ENCODE measurements at regions not wholly inside any gene's neighbourhood (a gene's known extent, or its start where the extent isn't known, plus 50 kb on each side); places are given as distances from the start of the nearest gene placed in this dataset.

- no peak for TF ChIP-seq RAD21 (IDR thresholded peaks at IDR 0.05)
- TF ChIP-seq TAF1 (conservative IDR thresholded peaks at IDR 0.05): no peak
- no peak for TF ChIP-seq SP1 (IDR thresholded peaks at IDR 0.05)
- TF ChIP-seq ATF3 (IDR thresholded peaks at IDR 0.05): no peak
- no peak for TF ChIP-seq FOXA1 (IDR thresholded peaks at IDR 0.05)
- no peak for TF ChIP-seq HNF4G (IDR thresholded peaks at IDR 0.05)
- no peak for TF ChIP-seq MAX (IDR thresholded peaks at IDR 0.05)
These were observed 656.7 kb downstream of the EPHA7 start for GRCh38 chr6:92762443-92763273.

GRCh38 chr6:92759178-92759577 lies 660.2 kb downstream of the EPHA7 start:
- Histone ChIP-seq H3K36me3 (ENCODE audit: control insufficient read depth in 4 of 4, insufficient read depth in 3 of 4, low read depth in 1 of 4, low read length in 3 of 4) (no peaks in the 10 kb centered on the region), H3K27me3 (ENCODE audit: control insufficient read depth in 4 of 4, insufficient read depth in 4 of 4, low read length in 3 of 4) (no peaks in the 10 kb centered on the region), H3K4me1 (ENCODE audit: control insufficient read depth in 4 of 4, insufficient read depth in 4 of 4, low read length in 3 of 4) (no peaks in the 10 kb centered on the region), H3K4me3 (ENCODE audit: low read depth in 1 of 3, low read length in 3 of 3) (no peak overlapping the region), H3K27ac (ENCODE audit: low read depth in 1 of 2, low read length in 2 of 2) (no peak overlapping the region), H3K9ac (ENCODE audit: low read depth in 1 of 2, low read length in 2 of 2) (no peak overlapping the region), H3K9me3 (ENCODE audit: control insufficient read depth in 4 of 4, low read length in 3 of 4) (no peaks in the 10 kb centered on the region)
- DNase-seq (ENCODE audit: low spot score): no peak
- TF ChIP-seq RAD21 (IDR thresholded peaks at IDR 0.05) (no peak), MAX (IDR thresholded peaks at IDR 0.05) (no peak), FOXA2 (IDR thresholded peaks at IDR 0.05) (no peak), CTCF (IDR thresholded peaks at IDR 0.05; ENCODE audit: low read depth, low read length, missing input control) (no peak), HNF4A (conservative IDR thresholded peaks at IDR 0.05) (no peak), HNF4G (IDR thresholded peaks at IDR 0.05) (no peak)
- 51% methylated on average over 3 of the region's 3 CpGs for WGBS

More at GRCh38 chr6:92762443-92763273, 656.7 kb downstream of the EPHA7 start:
- H3K27ac ChIP-seq (ENCODE audit: low read depth in 1 of 2, low read length in 2 of 2): no peak overlapping the region
- H3K36me3 ChIP-seq (ENCODE audit: control insufficient read depth in 4 of 4, insufficient read depth in 3 of 4, low read depth in 1 of 4, low read length in 3 of 4): no peaks in the 10 kb centered on the region
- H3K4me3 ChIP-seq (ENCODE audit: low read depth in 1 of 3, low read length in 3 of 3): no peak overlapping the region
- no peaks in the 10 kb centered on the region for H3K4me1 ChIP-seq (ENCODE audit: control insufficient read depth in 4 of 4, insufficient read depth in 4 of 4, low read length in 3 of 4)
- no peak for DNase-seq (ENCODE audit: low spot score)
- H3K9me3 ChIP-seq (ENCODE audit: control insufficient read depth in 4 of 4, low read length in 3 of 4): no peaks in the 10 kb centered on the region
- no peak overlapping the region for H3K9ac ChIP-seq (ENCODE audit: low read depth in 1 of 2, low read length in 2 of 2)
- 78% methylated on average over 3 of the region's 3 CpGs for WGBS
- no peaks in the 10 kb centered on the region for H3K27me3 ChIP-seq (ENCODE audit: control insufficient read depth in 4 of 4, insufficient read depth in 4 of 4, low read length in 3 of 4)

- TF ChIP-seq HNF4G (IDR thresholded peaks at IDR 0.05): no peak
- Histone ChIP-seq H3K9me3 (ENCODE audit: control insufficient read depth in 4 of 4, low read length in 3 of 4) (peaks cover 0 to 9% (median 5%) of the 10 kb centered on the region in 4 donors), H3K36me3 (ENCODE audit: control insufficient read depth in 4 of 4, insufficient read depth in 3 of 4, low read depth in 1 of 4, low read length in 3 of 4) (no peaks in the 10 kb centered on the region), H3K27me3 (ENCODE audit: control insufficient read depth in 4 of 4, insufficient read depth in 4 of 4, low read length in 3 of 4) (no peaks in the 10 kb centered on the region), H3K4me3 (ENCODE audit: low read depth in 1 of 3, low read length in 3 of 3) (no peak overlapping the region), H3K9ac (ENCODE audit: low read depth in 1 of 2, low read length in 2 of 2) (no peak overlapping the region), H3K27ac (ENCODE audit: low read depth in 1 of 2, low read length in 2 of 2) (no peak overlapping the region), H3K4me1 (ENCODE audit: control insufficient read depth in 4 of 4, insufficient read depth in 4 of 4, low read length in 3 of 4) (no peaks in the 10 kb centered on the region)
- DNase-seq (ENCODE audit: low spot score): no peak
- whole genome bisulfite sequencing: 65% methylated on average over 4 of the region's 4 CpGs
These were observed 661.4 kb downstream of the EPHA7 start for GRCh38 chr6:92757925-92758324.

Data from liver (tissue), 8 donors.